HL-60 (cell line): ENCODE measurements at regions not wholly inside any gene's neighbourhood (a gene's known extent, or its start where the extent isn't known, plus 50 kb on each side); places are given as distances from the start of the nearest gene placed in this dataset.

Experiments
- CTCF ChIP-seq: IDR thresholded peaks from one replicate; pipeline ENCODE4 v1.5.1; 2011; ENCODE audit warnings: low read length, control low read depth, inconsistent platforms; ENCODE audit not compliant: insufficient read depth
- POLR2AphosphoS5 ChIP-seq: IDR thresholded peaks from 2 replicates; pipeline ENCODE4 v1.6.1; 2012; ENCODE audit warnings: low read depth
- REST ChIP-seq: IDR thresholded peaks from 2 replicates; pipeline ENCODE4 v1.6.1; 2012; ENCODE audit warnings: low read depth; ENCODE audit not compliant: insufficient replicate concordance

GRCh38 chr3:31203960-31204795 is 309.7 kb upstream of the GADL1 start:
- TF ChIP-seq CTCF (no peak), POLR2AphosphoS5 (no peak), REST (no peak)
